WERI-Rb-1 (cell line): ENCODE measurements at regions not wholly inside any gene's neighbourhood (a gene's known extent, or its start where the extent isn't known, plus 50 kb on each side); places are given as distances from the start of the nearest gene placed in this dataset.
"Not testable (repeated sequence)": the region's sequence is repeated elsewhere in the genome, so short reads cannot be mapped to it uniquely, and the experiment has no call there.

Experiments
- DNase-seq: peaks from one replicate; pipeline ENCODE4 v3.0.0-alpha.2; 2020
- H3K27ac ChIP-seq: fragments of 250-450 bp; sonication (Bioruptor Pico); 2 replicates; pipeline ENCODE4 v1.5.1; 2020; ENCODE audit warnings: mild to moderate bottlenecking, moderate library complexity
- H3K27me3 ChIP-seq: fragments of 250-450 bp; sonication (Bioruptor Pico); 2 replicates; pipeline ENCODE4 v1.5.1; 2021; ENCODE audit warnings: mild to moderate bottlenecking, low read depth, moderate library complexity; ENCODE audit not compliant: insufficient read depth, severe bottlenecking
- H3K36me3 ChIP-seq: fragments of 250-450 bp; sonication (Bioruptor Pico); 2 replicates; pipeline ENCODE4 v1.5.1; 2020; ENCODE audit warnings: mild to moderate bottlenecking, moderate library complexity
- H3K4me3 ChIP-seq: 2 replicates; pipeline ENCODE4 v1.5.1; 2011; ENCODE audit warnings: low read depth, mild to moderate bottlenecking, control low read depth, low read length
- H3K9me3 ChIP-seq: fragments of 250-450 bp; sonication (Bioruptor Pico); 2 replicates; pipeline ENCODE4 v1.5.1; 2021; ENCODE audit warnings: mild to moderate bottlenecking, moderate library complexity; ENCODE audit not compliant: severe bottlenecking
- CTCF ChIP-seq: IDR thresholded peaks from 2 replicates; pipeline ENCODE4 v1.5.1; 2011; ENCODE audit warnings: low read depth, mild to moderate bottlenecking, control low read depth, inconsistent platforms, low read length

GRCh38 chr9:135380311-135380960 is 99.1 kb upstream of the PPP1R26 start:
- Histone ChIP-seq H3K4me3 (no peak overlapping the region), H3K27me3 (no peaks in the 10 kb centered on the region), H3K27ac (no peak overlapping the region), H3K9me3 (no peaks in the 10 kb centered on the region), H3K36me3 (no peaks in the 10 kb centered on the region)
- no peak for DNase-seq
- no peak for TF ChIP-seq CTCF

DNA sequence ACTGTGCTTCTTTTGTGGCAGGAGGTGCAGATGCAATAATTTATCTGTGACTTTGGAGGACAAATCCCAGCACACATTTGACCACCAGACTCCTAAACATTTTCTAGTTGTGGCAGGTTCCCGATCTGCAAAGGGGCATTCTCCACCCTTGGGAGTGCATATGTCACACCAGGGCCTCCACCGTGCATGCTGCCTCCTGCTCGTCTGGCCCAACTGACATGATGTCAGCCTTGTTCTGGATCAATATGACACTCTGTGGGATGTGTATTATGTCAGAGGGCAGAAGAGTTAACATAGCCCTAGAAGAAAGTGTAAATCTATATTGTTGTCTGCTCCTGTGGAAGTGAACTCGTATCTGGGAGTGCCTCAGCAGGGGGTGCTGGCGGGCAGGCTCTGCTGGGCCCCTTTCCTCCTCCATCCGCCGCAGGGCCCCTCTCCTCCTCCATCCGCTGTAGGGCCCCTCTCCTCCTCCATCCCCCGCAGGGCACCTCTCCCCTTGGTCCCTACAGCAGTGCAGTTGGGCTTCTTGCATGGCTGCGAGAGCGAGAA is 97.7 kb upstream of the PPP1R26 start:
- Histone ChIP-seq H3K4me3 (no peak overlapping the region), H3K27me3 (no peaks in the 10 kb centered on the region), H3K36me3 (no peaks in the 10 kb centered on the region), H3K9me3 (no peaks in the 10 kb centered on the region), H3K27ac (no peak overlapping the region)
- no peak for DNase-seq
- TF ChIP-seq CTCF = no peak

DNA sequence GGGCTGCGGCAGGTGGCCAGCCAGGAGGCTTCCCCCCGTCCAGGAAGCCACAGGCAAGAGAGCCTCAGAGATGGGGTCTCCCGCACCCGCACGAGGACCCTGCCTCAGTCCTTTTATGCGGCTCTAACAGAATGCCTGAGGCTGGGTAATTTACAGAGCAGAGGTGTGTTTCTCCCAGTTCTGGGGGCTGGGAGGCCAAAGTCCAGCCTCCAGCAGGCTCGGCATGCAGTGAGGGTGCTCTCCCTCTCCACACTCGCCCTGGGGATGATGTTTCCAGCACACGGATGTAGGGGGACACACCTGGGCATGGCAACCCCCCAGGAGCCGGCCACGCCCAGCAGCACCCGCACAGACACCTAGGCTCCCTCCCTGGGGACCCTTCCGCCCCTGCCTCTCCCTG is 95.4 kb upstream of the PPP1R26 start:
- Histone ChIP-seq H3K9me3 (no peaks in the 10 kb centered on the region), H3K27me3 (no peaks in the 10 kb centered on the region), H3K27ac (no peak overlapping the region), H3K4me3 (no peak overlapping the region), H3K36me3 (no peaks in the 10 kb centered on the region)
- no peak for TF ChIP-seq CTCF
- DNase-seq = no peak

- not testable (repeated sequence) for H3K4me3 ChIP-seq, H3K36me3 ChIP-seq, DNase-seq, H3K27me3 ChIP-seq, H3K27ac ChIP-seq, H3K9me3 ChIP-seq
Observed at GRCh38 chr9:135384815-135385405, 94.7 kb upstream of the PPP1R26 start.

DNA sequence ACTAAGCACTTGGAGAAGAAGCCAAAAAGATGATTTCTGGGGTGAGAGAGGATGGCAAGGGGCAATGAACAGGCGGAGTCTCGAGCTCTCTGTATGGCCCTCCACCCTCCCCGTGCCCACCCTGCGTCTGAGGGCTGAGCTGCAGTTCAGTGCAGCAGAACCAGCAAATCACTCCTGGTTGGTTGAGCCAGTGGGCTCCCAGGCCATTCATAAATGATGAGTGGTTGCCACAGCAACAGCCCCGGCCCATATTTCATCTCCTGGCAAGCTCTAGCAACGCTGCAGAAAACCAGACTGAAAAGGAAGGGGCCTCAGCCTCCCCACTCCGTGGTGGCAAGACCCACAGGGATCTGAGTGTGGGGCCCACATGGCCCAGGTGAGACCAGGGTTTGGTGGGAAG is 93.8 kb upstream of the PPP1R26 start:
- H3K27me3 ChIP-seq = no peaks in the 10 kb centered on the region
- DNase-seq = no peak
- H3K9me3 ChIP-seq = no peaks in the 10 kb centered on the region
- no peaks in the 10 kb centered on the region for H3K36me3 ChIP-seq
- H3K27ac ChIP-seq = no peak overlapping the region
- no peak overlapping the region for H3K4me3 ChIP-seq
- TF ChIP-seq CTCF = no peak

GRCh38 chr9:135387976-135388375 is 91.6 kb upstream of the PPP1R26 start:
- no peak for TF ChIP-seq CTCF
- no peak for DNase-seq
- H3K36me3 ChIP-seq = no peaks in the 10 kb centered on the region

More at GRCh38 chr9:135387976-135388375, 91.6 kb upstream of the PPP1R26 start:
- Histone ChIP-seq H3K9me3 (no peaks in the 10 kb centered on the region), H3K27ac (no peak overlapping the region), H3K27me3 (no peaks in the 10 kb centered on the region), H3K4me3 (no peak overlapping the region)
